H9 (cell line): ENCODE measurements at regions not wholly inside any gene's neighbourhood (a gene's known extent, or its start where the extent isn't known, plus 50 kb on each side); places are given as distances from the start of the nearest gene placed in this dataset.

ENCODE experiments used
- DNase-seq: peaks from one replicate; pipeline ENCODE4 v3.0.0-alpha.2; 2017
- H2AFZ ChIP-seq: one replicate; pipeline ENCODE4 v1.6.1; 2013; ENCODE audit warnings: mild to moderate bottlenecking, low read length, control low read depth, moderate library complexity
- H2AK5ac ChIP-seq: 2 replicates; pipeline ENCODE4 v1.6.1; 2013; ENCODE audit warnings: low read length, control low read depth, mixed read lengths; ENCODE audit not compliant: insufficient read length
- H2BK120ac ChIP-seq: one replicate; pipeline ENCODE4 v1.6.1; 2013; ENCODE audit warnings: low read depth, mild to moderate bottlenecking, low read length, control low read depth, inconsistent platforms; ENCODE audit not compliant: poor library complexity, severe bottlenecking
- H2BK12ac ChIP-seq: 2 replicates; pipeline ENCODE4 v1.6.1; 2013; ENCODE audit warnings: low read length, control low read depth, mixed read lengths, low read depth; ENCODE audit not compliant: insufficient read length
- H2BK15ac ChIP-seq: 2 replicates; pipeline ENCODE4 v1.6.1; 2013; ENCODE audit warnings: low read depth, low read length, control low read depth
- H2BK20ac ChIP-seq: one replicate; pipeline ENCODE4 v1.6.1; 2013; ENCODE audit warnings: low read depth, mild to moderate bottlenecking, low read length, control low read depth, inconsistent platforms; ENCODE audit not compliant: poor library complexity, severe bottlenecking
- H2BK5ac ChIP-seq: 2 replicates; pipeline ENCODE4 v1.6.1; 2013; ENCODE audit warnings: low read length, control low read depth, mixed read lengths; ENCODE audit not compliant: insufficient read length
- H3K14ac ChIP-seq: 2 replicates; pipeline ENCODE4 v1.6.1; 2013; ENCODE audit warnings: low read length, control low read depth; ENCODE audit not compliant: insufficient read depth
- H3K18ac ChIP-seq: 2 replicates; pipeline ENCODE4 v1.6.1; 2013; ENCODE audit warnings: low read depth, mild to moderate bottlenecking, mixed read lengths, low read length, control low read depth; ENCODE audit not compliant: insufficient read length
- H3K23ac ChIP-seq: 2 replicates; pipeline ENCODE4 v1.6.1; 2013; ENCODE audit warnings: low read length, control low read depth, mixed read lengths, low read depth; ENCODE audit not compliant: insufficient read length
- H3K23me2 ChIP-seq: 2 replicates; pipeline ENCODE4 v1.6.1; 2013; ENCODE audit warnings: low read depth, mild to moderate bottlenecking, mixed read lengths, low read length, control low read depth; ENCODE audit not compliant: insufficient read length, poor library complexity, severe bottlenecking
- H3K27ac ChIP-seq: 2 replicates; pipeline ENCODE4 v1.5.1; 2013; ENCODE audit warnings: low read length, control low read depth, mixed read lengths, low read depth; ENCODE audit not compliant: insufficient read length
- H3K27me3 ChIP-seq: 2 replicates; pipeline ENCODE4 v1.6.1; 2013; ENCODE audit warnings: low read length, control low read depth, inconsistent platforms; ENCODE audit not compliant: insufficient read depth
- H3K4ac ChIP-seq: 2 replicates; pipeline ENCODE4 v1.6.1; 2013; ENCODE audit warnings: low read depth, mild to moderate bottlenecking, control low read depth, inconsistent platforms, low read length, moderate library complexity
- H3K4me1 ChIP-seq: 2 replicates; pipeline ENCODE4 v1.6.1; 2013; ENCODE audit warnings: low read length, control low read depth, inconsistent platforms; ENCODE audit not compliant: insufficient read depth
- H3K4me2 ChIP-seq: 2 replicates; pipeline ENCODE4 v1.6.1; 2013; ENCODE audit warnings: low read length, control low read depth, mixed read lengths; ENCODE audit not compliant: insufficient read length, insufficient read depth
- H3K56ac ChIP-seq: 2 replicates; pipeline ENCODE4 v1.6.1; 2013; ENCODE audit warnings: low read depth, mild to moderate bottlenecking, mixed read lengths, low read length, control low read depth; ENCODE audit not compliant: insufficient read length
- H3K79me1 ChIP-seq: 2 replicates; pipeline ENCODE4 v1.6.1; 2013; ENCODE audit warnings: low read depth, mild to moderate bottlenecking, moderate library complexity, low read length, control low read depth, inconsistent platforms; ENCODE audit not compliant: insufficient read depth, poor library complexity, severe bottlenecking
- H3K79me2 ChIP-seq: 2 replicates; pipeline ENCODE4 v1.6.1; 2013; ENCODE audit warnings: low read length, control low read depth, inconsistent platforms; ENCODE audit not compliant: insufficient read depth
- H3K9ac ChIP-seq: 2 replicates; pipeline ENCODE4 v1.6.1; 2013; ENCODE audit warnings: low read length, control low read depth, mixed read lengths; ENCODE audit not compliant: insufficient read length; ENCODE audit errors: extremely low read depth
- H3K9me3 ChIP-seq: one replicate; pipeline ENCODE4 v1.6.1; 2013; ENCODE audit warnings: low read depth, low read length, inconsistent platforms; ENCODE audit not compliant: control insufficient read depth
- H3T11ph ChIP-seq: one replicate; pipeline ENCODE4 v1.6.1; 2013; ENCODE audit warnings: mild to moderate bottlenecking, low read length, control low read depth, inconsistent platforms
- H4K20me1 ChIP-seq: one replicate; pipeline ENCODE4 v1.6.1; 2013; ENCODE audit not compliant: control insufficient read depth, insufficient read length, insufficient read depth
- H4K5ac ChIP-seq: 2 replicates; pipeline ENCODE4 v1.6.1; 2013; ENCODE audit warnings: low read depth, mild to moderate bottlenecking, mixed read lengths, low read length, control low read depth; ENCODE audit not compliant: insufficient read length
- H4K8ac ChIP-seq: replicated peaks from 2 replicates; pipeline ENCODE4 v1.6.1; 2013; ENCODE audit warnings: low read length, control low read depth, mixed read lengths, low read depth; ENCODE audit not compliant: insufficient read length
- H4K91ac ChIP-seq: 2 replicates; pipeline ENCODE4 v1.6.1; 2013; ENCODE audit warnings: low read depth, mild to moderate bottlenecking, moderate library complexity, mixed read lengths, low read length, control low read depth; ENCODE audit not compliant: insufficient read length
- H3K27ac Mint-ChIP-seq, 3 experiments: 2 replicates in 2 of 3; 3 replicates in 1 of 3; pipeline ENCODE4 v1.8.0; 2020 to 2021; ENCODE audit warnings: mixed read lengths in 3 of 3, mild to moderate bottlenecking in 1 of 3, moderate library complexity in 1 of 3
- H3K27me3 Mint-ChIP-seq: 2 replicates; pipeline ENCODE4 v1.8.0; 2021; ENCODE audit warnings: low read depth, mild to moderate bottlenecking, moderate library complexity, mixed read lengths
- H3K36me3 Mint-ChIP-seq, 3 experiments: 2 replicates in 2 of 3; 3 replicates in 1 of 3; pipeline ENCODE4 v1.8.0; 2020 to 2021; ENCODE audit warnings: low read depth in 3 of 3, mixed read lengths in 3 of 3; ENCODE audit not compliant: insufficient read depth in 1 of 3
- H3K4me1 Mint-ChIP-seq, 2 experiments: 2 replicates each; pipeline ENCODE4 v1.8.0; 2020; ENCODE audit warnings: mixed read lengths in 2 of 2
- H3K4me3 Mint-ChIP-seq, 2 experiments: 2 replicates in 1 of 2; 3 replicates in 1 of 2; pipeline ENCODE4 v1.8.0; 2020 to 2021; ENCODE audit warnings: mild to moderate bottlenecking in 2 of 2, mixed read lengths in 2 of 2, moderate library complexity in 1 of 2
- H3K9me3 Mint-ChIP-seq, 2 experiments: 2 replicates in 1 of 2; 3 replicates in 1 of 2; pipeline ENCODE4 v1.8.0; 2020; ENCODE audit warnings: mild to moderate bottlenecking in 2 of 2, mixed read lengths in 2 of 2, moderate library complexity in 1 of 2
- whole genome bisulfite sequencing: extraction: QIAGEN DNeasy Blood & Tissue Kit; methylation state at CpG from one replicate; pipeline ENCODE4 v1.1.7; 2013; ENCODE audit warnings: missing lambda C conversion rate, low lambda C conversion rate, mixed read lengths; ENCODE audit not compliant: insufficient read length; ENCODE audit errors: extremely low coverage; 5-methylcytosine and 5-hydroxymethylcytosine counted together
- TF ChIP-seq, protein P1 (sequence below): fragments of 200-600 bp; sonication (generic); conservative IDR thresholded peaks from 3 replicates; pipeline ENCODE4 v1.8.0; 2021; ENCODE audit warnings: antibody characterized with exemption, mild to moderate bottlenecking

DNA sequence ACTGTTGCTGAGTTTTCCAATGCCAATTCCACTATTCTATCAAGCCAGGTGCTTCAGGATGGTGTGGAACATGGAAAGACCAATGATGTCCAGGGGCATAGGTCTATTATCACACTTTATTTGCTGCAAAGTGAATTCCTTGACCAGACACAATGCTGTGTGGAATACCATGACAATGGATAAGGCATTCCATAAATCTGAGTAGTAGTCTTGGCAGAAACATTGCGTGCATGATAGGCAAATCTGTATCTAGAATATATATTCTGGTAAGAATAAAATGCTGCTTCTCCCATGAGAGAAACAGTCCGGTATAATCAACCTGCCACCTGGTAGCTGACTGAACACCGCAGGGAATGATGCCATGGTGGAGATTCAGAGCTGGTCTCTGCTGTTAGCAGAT, 70.0 kb upstream of the ALDH1A3 start:
- Histone ChIP-seq H3K4me2 (no peak overlapping the region), H3K27ac (no peak overlapping the region), H2AK5ac (no peak overlapping the region), H2BK20ac (no peak overlapping the region), H3K79me1 (no peaks in the 10 kb centered on the region), H3K18ac (no peak overlapping the region), H3K4ac (no peak overlapping the region), H3K27me3 (no peaks in the 10 kb centered on the region), H4K5ac (no peak overlapping the region), H3K56ac (no peak overlapping the region), H2BK12ac (no peak overlapping the region), H3K14ac (no peak overlapping the region), H4K20me1 (no peaks in the 10 kb centered on the region), H3K23ac (no peak overlapping the region), H4K8ac (no peak overlapping the region), H2AFZ (no peak overlapping the region), H3K9ac (no peak overlapping the region), H3K4me1 (no peaks in the 10 kb centered on the region), H3K9me3 (no peaks in the 10 kb centered on the region), H2BK5ac (no peak overlapping the region), H3K23me2 (no peaks in the 10 kb centered on the region), H3T11ph (no peak overlapping the region), H3K79me2 (no peaks in the 10 kb centered on the region), H4K91ac (no peak overlapping the region), H2BK15ac (no peak overlapping the region), H2BK120ac (no peak overlapping the region)
- TF ChIP-seq, protein P1, sequence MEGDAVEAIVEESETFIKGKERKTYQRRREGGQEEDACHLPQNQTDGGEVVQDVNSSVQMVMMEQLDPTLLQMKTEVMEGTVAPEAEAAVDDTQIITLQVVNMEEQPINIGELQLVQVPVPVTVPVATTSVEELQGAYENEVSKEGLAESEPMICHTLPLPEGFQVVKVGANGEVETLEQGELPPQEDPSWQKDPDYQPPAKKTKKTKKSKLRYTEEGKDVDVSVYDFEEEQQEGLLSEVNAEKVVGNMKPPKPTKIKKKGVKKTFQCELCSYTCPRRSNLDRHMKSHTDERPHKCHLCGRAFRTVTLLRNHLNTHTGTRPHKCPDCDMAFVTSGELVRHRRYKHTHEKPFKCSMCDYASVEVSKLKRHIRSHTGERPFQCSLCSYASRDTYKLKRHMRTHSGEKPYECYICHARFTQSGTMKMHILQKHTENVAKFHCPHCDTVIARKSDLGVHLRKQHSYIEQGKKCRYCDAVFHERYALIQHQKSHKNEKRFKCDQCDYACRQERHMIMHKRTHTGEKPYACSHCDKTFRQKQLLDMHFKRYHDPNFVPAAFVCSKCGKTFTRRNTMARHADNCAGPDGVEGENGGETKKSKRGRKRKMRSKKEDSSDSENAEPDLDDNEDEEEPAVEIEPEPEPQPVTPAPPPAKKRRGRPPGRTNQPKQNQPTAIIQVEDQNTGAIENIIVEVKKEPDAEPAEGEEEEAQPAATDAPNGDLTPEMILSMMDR: no peak
- no peak for DNase-seq
- WGBS: no CpG with 5 or more reads among the region's 3 CpGs
- H3K36me3 Mint-ChIP-seq: no peaks in the 10 kb centered on the region; a peak in 1 of 7 replicates
- H3K9me3 Mint-ChIP-seq: peaks cover 1 to 4% of the 10 kb centered on the region in 2 experiments; a peak in 4 of 5 replicates
- peaks cover 4 to 5% of the 10 kb centered on the region in 2 experiments for H3K4me1 Mint-ChIP-seq
- H3K4me3 Mint-ChIP-seq: no peak overlapping the region
- no peak overlapping the region for H3K27ac Mint-ChIP-seq
- H3K27me3 Mint-ChIP-seq: peaks cover 3% of the 10 kb centered on the region
